Trophoblast cell (in vitro differentiated cells and primary cell): ENCODE measurements at regions not wholly inside any gene's neighbourhood (a gene's known extent, or its start where the extent isn't known, plus 50 kb on each side); places are given as distances from the start of the nearest gene placed in this dataset.

Experiments
- DNase-seq, 2 donors: peaks; one replicate each; pipeline ENCODE4 v3.0.0-alpha.2; 2016
- H2AFZ ChIP-seq: 2 replicates; pipeline ENCODE4 v1.6.1; 2013; ENCODE audit warnings: low read length, moderate library complexity, mild to moderate bottlenecking; ENCODE audit not compliant: insufficient read depth, poor library complexity
- H2AK5ac ChIP-seq: 2 replicates; pipeline ENCODE4 v1.6.1; 2013; ENCODE audit warnings: mild to moderate bottlenecking, low read length
- H2BK120ac ChIP-seq: 2 replicates; pipeline ENCODE4 v1.6.1; 2013; ENCODE audit warnings: low read length, mild to moderate bottlenecking, moderate library complexity; ENCODE audit not compliant: insufficient read depth, poor library complexity
- H2BK12ac ChIP-seq: 2 replicates; pipeline ENCODE4 v1.6.1; 2013; ENCODE audit warnings: mild to moderate bottlenecking, low read length, moderate library complexity
- H2BK5ac ChIP-seq: 2 replicates; pipeline ENCODE4 v1.6.1; 2013; ENCODE audit warnings: low read length, low read depth, moderate library complexity, mild to moderate bottlenecking; ENCODE audit not compliant: poor library complexity
- H3K14ac ChIP-seq: 2 replicates; pipeline ENCODE4 v1.6.1; 2013; ENCODE audit warnings: mild to moderate bottlenecking, low read length
- H3K18ac ChIP-seq: 2 replicates; pipeline ENCODE4 v1.6.1; 2013; ENCODE audit warnings: mild to moderate bottlenecking, low read length
- H3K23ac ChIP-seq: 2 replicates; pipeline ENCODE4 v1.6.1; 2013; ENCODE audit warnings: low read length
- H3K27ac ChIP-seq: 2 replicates; pipeline ENCODE4 v1.5.1; 2013; ENCODE audit warnings: low read depth, mild to moderate bottlenecking, inconsistent platforms, low read length, moderate library complexity
- H3K27me3 ChIP-seq: 2 replicates; pipeline ENCODE4 v1.6.1; 2013; ENCODE audit warnings: inconsistent platforms, mild to moderate bottlenecking, low read length, moderate library complexity; ENCODE audit not compliant: insufficient read depth
- H3K36me3 ChIP-seq, 2 experiments: 1 replicate in 1 of 2; 2 replicates in 1 of 2; pipeline ENCODE4 v1.6.1; 2013; ENCODE audit warnings: low read length in 2 of 2, mild to moderate bottlenecking in 2 of 2, moderate library complexity in 1 of 2; ENCODE audit not compliant: insufficient read depth in 2 of 2, control insufficient read depth in 1 of 2
- H3K4ac ChIP-seq: 2 replicates; pipeline ENCODE4 v1.6.1; 2013; ENCODE audit warnings: low read depth, mild to moderate bottlenecking, low read length, moderate library complexity
- H3K4me1 ChIP-seq, 2 experiments: 1 replicate in 1 of 2; 2 replicates in 1 of 2; pipeline ENCODE4 v1.6.1; 2013; ENCODE audit warnings: low read length in 2 of 2, mild to moderate bottlenecking in 2 of 2, moderate library complexity in 1 of 2; ENCODE audit not compliant: insufficient read depth in 2 of 2, control insufficient read depth in 1 of 2
- H3K4me2 ChIP-seq: 2 replicates; pipeline ENCODE4 v1.6.1; 2013; ENCODE audit warnings: inconsistent platforms, mild to moderate bottlenecking, low read length, moderate library complexity
- H3K4me3 ChIP-seq: 2 replicates; pipeline ENCODE4 v1.5.1; 2013; ENCODE audit warnings: mild to moderate bottlenecking, low read depth, low read length, inconsistent platforms
- H3K79me1 ChIP-seq: one replicate; pipeline ENCODE4 v1.6.1; 2013; ENCODE audit warnings: low read length
- H3K79me2 ChIP-seq: 2 replicates; pipeline ENCODE4 v1.6.1; 2013; ENCODE audit warnings: low read length, mild to moderate bottlenecking; ENCODE audit not compliant: control insufficient read depth, insufficient read depth, poor library complexity
- H3K9ac ChIP-seq: 2 replicates; pipeline ENCODE4 v1.6.1; 2013; ENCODE audit warnings: mild to moderate bottlenecking, low read length
- H3K9me3 ChIP-seq: 2 replicates; pipeline ENCODE4 v1.6.1; 2013; ENCODE audit warnings: low read depth, mild to moderate bottlenecking, control low read depth, inconsistent platforms, low read length; ENCODE audit not compliant: insufficient read depth
- H4K12ac ChIP-seq: 2 replicates; pipeline ENCODE4 v1.6.1; 2013; ENCODE audit warnings: low read depth, mild to moderate bottlenecking, low read length, moderate library complexity
- H4K8ac ChIP-seq: 2 replicates; pipeline ENCODE4 v1.6.1; 2013; ENCODE audit warnings: low read depth, mild to moderate bottlenecking, low read length, moderate library complexity
- H4K91ac ChIP-seq: one replicate; pipeline ENCODE4 v1.6.1; 2013; ENCODE audit warnings: low read depth, mild to moderate bottlenecking, low read length, moderate library complexity
- WGBS: extraction: QIAGEN DNeasy Blood & Tissue Kit; methylation state at CpG from one replicate; pipeline ENCODE4 v1.1.7; 2013; ENCODE audit warnings: missing lambda C conversion rate; ENCODE audit not compliant: insufficient read length, insufficient coverage; ENCODE audit errors: extremely low coverage; 5-methylcytosine and 5-hydroxymethylcytosine counted together

- H3K79me1 ChIP-seq, result no peaks in the 10 kb centered on the region
- H3K79me2 ChIP-seq, result no peaks in the 10 kb centered on the region
- no peak overlapping the region for H3K4me2 ChIP-seq
- H2AK5ac ChIP-seq, result no peak overlapping the region
- no CpG with 5 or more reads among the region's 3 CpGs for WGBS
- no peaks in the 10 kb centered on the region for H3K9me3 ChIP-seq
- H2BK120ac ChIP-seq, result no peak overlapping the region
- H3K14ac ChIP-seq, result no peak overlapping the region
- H2AFZ ChIP-seq, result no peak overlapping the region
- DNase-seq, result no peak
- H4K8ac ChIP-seq, result no peak overlapping the region
- H3K4me3 ChIP-seq, result no peak overlapping the region
- H2BK12ac ChIP-seq, result no peak overlapping the region
- H3K4ac ChIP-seq, result no peak overlapping the region
- no peaks in the 10 kb centered on the region for H3K36me3 ChIP-seq
- no peak overlapping the region for H3K27ac ChIP-seq
- H3K4me1 ChIP-seq, result no peaks in the 10 kb centered on the region
- no peaks in the 10 kb centered on the region for H3K27me3 ChIP-seq
- no peak overlapping the region for H3K23ac ChIP-seq
- no peak overlapping the region for H3K18ac ChIP-seq
- H3K9ac ChIP-seq, result no peak overlapping the region
- H2BK5ac ChIP-seq, result no peak overlapping the region
- H4K91ac ChIP-seq, result no peak overlapping the region
- H4K12ac ChIP-seq, result no peak overlapping the region
Observed at GRCh38 chr11:97234016-97234415, 844.2 kb downstream of the JRKL start.

GRCh38 chr11:97237151-97237550 lies 847.3 kb downstream of the JRKL start:
- no CpG with 5 or more reads among the region's 2 CpGs for WGBS
- H2BK120ac ChIP-seq, result no peak overlapping the region
- no peak overlapping the region for H3K4me2 ChIP-seq
- no peaks in the 10 kb centered on the region for H3K36me3 ChIP-seq
- DNase-seq, result no peak
- no peak overlapping the region for H3K9ac ChIP-seq
- no peak overlapping the region for H3K27ac ChIP-seq
- H2BK5ac ChIP-seq, result no peak overlapping the region
- H4K8ac ChIP-seq, result no peak overlapping the region
- H3K23ac ChIP-seq, result no peak overlapping the region
- no peaks in the 10 kb centered on the region for H3K79me1 ChIP-seq
- no peak overlapping the region for H3K4me3 ChIP-seq
- no peaks in the 10 kb centered on the region for H3K79me2 ChIP-seq
- no peak overlapping the region for H2BK12ac ChIP-seq
- H2AFZ ChIP-seq, result no peak overlapping the region
- H4K12ac ChIP-seq, result no peak overlapping the region
- H4K91ac ChIP-seq, result no peak overlapping the region
- H3K14ac ChIP-seq, result no peak overlapping the region
- no peak overlapping the region for H3K18ac ChIP-seq
- no peaks in the 10 kb centered on the region for H3K4me1 ChIP-seq
- H3K4ac ChIP-seq, result no peak overlapping the region
- H3K9me3 ChIP-seq, result no peaks in the 10 kb centered on the region
- no peaks in the 10 kb centered on the region for H3K27me3 ChIP-seq
- no peak overlapping the region for H2AK5ac ChIP-seq

GRCh38 chr11:97247601-97248000 lies 857.8 kb downstream of the JRKL start:
- WGBS, result no CpG with 5 or more reads among the region's 3 CpGs

GRCh38 chr11:97254790-97255189 lies 865.0 kb downstream of the JRKL start:
- Histone ChIP-seq H2AK5ac (no peak overlapping the region), H3K4ac (no peak overlapping the region), H3K4me1 (peaks cover 4% of the 10 kb centered on the region in 2 experiments), H4K12ac (no peak overlapping the region), H2BK12ac (no peak overlapping the region), H3K79me1 (peaks cover 1% of the 10 kb centered on the region), H3K27ac (no peak overlapping the region), H3K4me2 (no peak overlapping the region), H3K4me3 (no peak overlapping the region), H2BK120ac (no peak overlapping the region), H3K79me2 (no peaks in the 10 kb centered on the region), H3K18ac (no peak overlapping the region), H3K23ac (no peak overlapping the region), H3K9me3 (peaks cover 2% of the 10 kb centered on the region), H3K27me3 (no peaks in the 10 kb centered on the region), H3K9ac (no peak overlapping the region), H4K8ac (no peak overlapping the region), H4K91ac (no peak overlapping the region), H2BK5ac (no peak overlapping the region), H3K36me3 (no peaks in the 10 kb centered on the region), H2AFZ (no peak overlapping the region), H3K14ac (no peak overlapping the region)
- no CpG with 5 or more reads among the region's 1 CpG for WGBS
- DNase-seq, result no peak

More at GRCh38 chr11:97247601-97248000, 857.8 kb downstream of the JRKL start:
- Histone ChIP-seq H3K79me2 (no peaks in the 10 kb centered on the region), H3K18ac (no peak overlapping the region), H2BK5ac (no peak overlapping the region), H3K79me1 (no peaks in the 10 kb centered on the region), H2BK120ac (no peak overlapping the region), H3K4me3 (no peak overlapping the region), H3K27ac (no peak overlapping the region), H2BK12ac (no peak overlapping the region), H3K23ac (no peak overlapping the region), H3K14ac (no peak overlapping the region), H3K36me3 (no peaks in the 10 kb centered on the region), H3K9ac (no peak overlapping the region), H3K27me3 (no peaks in the 10 kb centered on the region), H3K4me2 (no peak overlapping the region), H4K8ac (no peak overlapping the region), H3K4me1 (no peaks in the 10 kb centered on the region), H2AK5ac (no peak overlapping the region), H3K4ac (no peak overlapping the region), H4K91ac (no peak overlapping the region), H4K12ac (no peak overlapping the region), H2AFZ (no peak overlapping the region), H3K9me3 (no peaks in the 10 kb centered on the region)
- no peak for DNase-seq
